ENCODE measurements at regions not wholly inside any gene's neighbourhood (a gene's known extent, or its start where the extent isn't known, plus 50 kb on each side); places are given as distances from the start of the nearest gene placed in this dataset.

GRCh38 chr1:184311580-184311979 is 75.2 kb upstream of the C1orf21 start:
- no peak overlapping the region for H3K4me3 ChIP-seq
- H3K27ac ChIP-seq: no peak overlapping the region
- intact Hi-C loops (cut with DNase I; ENCODE audit: low total_unique reads): no loop called here
- WGBS, 2 donors: 100% methylated on average over 2 of the region's 2 CpGs
- H3K9me3 ChIP-seq: no peaks in the 10 kb centered on the region
- H3K4me1 ChIP-seq: no peaks in the 10 kb centered on the region
- H3K36me3 ChIP-seq (ENCODE audit: low read depth, missing control alignments): no peaks in the 10 kb centered on the region
- no peaks in the 10 kb centered on the region for H3K27me3 ChIP-seq
- DNase-seq: no peak
- TF ChIP-seq CTCF (IDR thresholded peaks at IDR 0.05) (no peak), POLR2A (IDR thresholded peaks at IDR 0.05) (no peak)

GRCh38 chr1:184315254-184315653 is 71.6 kb upstream of the C1orf21 start:
- 69% methylated on average over 2 of the region's 2 CpGs for WGBS, 2 donors
- TF ChIP-seq CTCF (IDR thresholded peaks at IDR 0.05): no peak

GRCh38 chr1:184319879-184320278 is 67.0 kb upstream of the C1orf21 start:
- 87 to 89% methylated on average over 3 of the region's 3 CpGs for WGBS, 2 donors
- no peak for DNase-seq
- intact Hi-C loops (cut with DNase I; ENCODE audit: low total_unique reads): no loop called here
- Histone ChIP-seq H3K36me3 (ENCODE audit: low read depth, missing control alignments) (no peaks in the 10 kb centered on the region), H3K27ac (no peak overlapping the region), H3K9me3 (no peaks in the 10 kb centered on the region), H3K27me3 (no peaks in the 10 kb centered on the region), H3K4me3 (no peak overlapping the region), H3K4me1 (no peaks in the 10 kb centered on the region)
- TF ChIP-seq CTCF (IDR thresholded peaks at IDR 0.05) (no peak), POLR2A (IDR thresholded peaks at IDR 0.05) (no peak)

More at GRCh38 chr1:184315254-184315653, 71.6 kb upstream of the C1orf21 start:
- Histone ChIP-seq H3K27me3 (no peaks in the 10 kb centered on the region), H3K4me1 (no peaks in the 10 kb centered on the region), H3K9me3 (no peaks in the 10 kb centered on the region), H3K27ac (no peak overlapping the region), H3K4me3 (no peak overlapping the region), H3K36me3 (ENCODE audit: low read depth, missing control alignments) (no peaks in the 10 kb centered on the region)
- intact Hi-C loops (cut with DNase I; ENCODE audit: low total_unique reads): no loop called here
- no peak for DNase-seq

- Histone ChIP-seq H3K36me3 (ENCODE audit: low read depth, missing control alignments) (no peaks in the 10 kb centered on the region), H3K27me3 (no peaks in the 10 kb centered on the region), H3K27ac (no peak overlapping the region), H3K4me3 (no peak overlapping the region), H3K9me3 (no peaks in the 10 kb centered on the region), H3K4me1 (no peaks in the 10 kb centered on the region)
- DNase-seq: no peak
- no peak for TF ChIP-seq POLR2A (IDR thresholded peaks at IDR 0.05)
- no peak for TF ChIP-seq CTCF (IDR thresholded peaks at IDR 0.05)
- intact Hi-C loops (cut with DNase I; ENCODE audit: low total_unique reads): no loop called here
- 92 to 95% methylated on average over 6 of the region's 6 CpGs for WGBS, 2 donors
These were observed 64.6 kb upstream of the C1orf21 start for GRCh38 chr1:184322253-184322652.

- DNase-seq: no peak
- intact Hi-C loops (cut with DNase I; ENCODE audit: low total_unique reads): no loop called here
- Histone ChIP-seq H3K9me3 (no peaks in the 10 kb centered on the region), H3K27ac (no peak overlapping the region), H3K27me3 (no peaks in the 10 kb centered on the region), H3K4me1 (no peaks in the 10 kb centered on the region), H3K36me3 (ENCODE audit: low read depth, missing control alignments) (no peaks in the 10 kb centered on the region), H3K4me3 (no peak overlapping the region)
- TF ChIP-seq POLR2A (IDR thresholded peaks at IDR 0.05) (no peak), CTCF (IDR thresholded peaks at IDR 0.05) (no peak)
- 81 to 90% methylated on average over 3 of the region's 3 CpGs for WGBS, 2 donors
These were observed 61.9 kb upstream of the C1orf21 start for GRCh38 chr1:184324972-184325371.

All from testis (tissue), 2 donors.